Ammon's horn (tissue), 1 donor: ENCODE measurements at regions not wholly inside any gene's neighbourhood (a gene's known extent, or its start where the extent isn't known, plus 50 kb on each side); places are given as distances from the start of the nearest gene placed in this dataset.

Experiments
- DNase-seq: peaks from one replicate; pipeline ENCODE4 v3.0.0-alpha.2; 2016; ENCODE audit warnings: low spot score

- no peak for DNase-seq
Measured at GRCh38 chr4:163419074-163419473, 54.5 kb downstream of the TKTL2 start.

GRCh38 chr4:163415668-163416067, 57.9 kb downstream of the TKTL2 start:
- DNase-seq, result no peak

- no peak for DNase-seq
Measured at GRCh38 chr4:163414275-163414674, 59.3 kb downstream of the TKTL2 start.

DNA sequence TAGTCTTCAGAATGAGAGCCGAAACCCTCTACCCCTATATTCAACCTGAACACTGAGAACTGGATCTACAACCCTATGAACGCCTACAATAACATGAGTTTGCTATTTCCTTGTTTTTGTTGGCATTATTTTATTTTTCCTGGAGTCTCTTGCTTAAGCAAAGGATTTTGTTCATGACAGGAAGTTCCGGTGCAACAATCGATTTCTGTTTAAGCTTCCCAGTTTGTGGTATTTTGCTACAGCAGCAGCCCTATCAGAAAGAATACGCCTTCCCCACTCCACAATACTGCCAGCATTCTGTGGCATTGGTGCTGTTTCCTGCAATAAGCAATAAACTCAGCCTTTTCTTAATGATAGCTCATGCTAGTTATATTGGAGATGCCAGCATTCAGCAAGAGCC, 60.9 kb downstream of the NPY5R start:
- peak; percentile 6 for DNase-seq

DNA sequence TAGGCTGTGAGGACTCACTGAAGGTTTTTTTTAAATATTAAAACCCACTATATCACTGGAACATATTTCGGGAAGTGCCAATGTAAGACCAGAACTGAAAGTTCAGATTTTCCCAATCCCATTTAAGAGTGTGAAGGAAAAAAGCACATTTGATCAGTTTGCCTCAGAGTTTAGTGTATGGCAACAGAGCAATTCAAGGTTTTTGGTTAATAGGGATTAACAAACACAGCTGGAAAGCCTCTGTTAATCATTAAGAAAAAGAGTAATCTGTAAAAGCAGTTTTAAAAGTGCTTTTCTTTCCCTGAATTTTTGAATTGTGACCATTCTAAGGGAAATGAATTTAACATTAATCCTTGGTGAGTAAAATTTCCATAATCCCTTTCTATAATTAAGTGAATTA, 60.4 kb downstream of the NPY5R start:
- no peak for DNase-seq
